GM23338 (cell line): ENCODE measurements at regions not wholly inside any gene's neighbourhood (a gene's known extent, or its start where the extent isn't known, plus 50 kb on each side); places are given as distances from the start of the nearest gene placed in this dataset.
"Not testable (repeated sequence)": the region's sequence is repeated elsewhere in the genome, so short reads cannot be mapped to it uniquely, and the experiment has no call there.

Source experiments
- ATAC-seq: fragments of 200-7000 bp; cut with Tn5 transposase; 3 replicates; pipeline ENCODE4 v1.9.1; 2020
- DNase-seq: peaks from one replicate; pipeline ENCODE4 v3.0.0-alpha.2; 2015; ENCODE audit warnings: low spot score
- H2AFZ ChIP-seq: fragments of 200-600 bp; sonication (generic); 2 replicates; pipeline ENCODE4 v1.8.0; 2016; ENCODE audit warnings: antibody characterized with exemption, mild to moderate bottlenecking, moderate library complexity
- H3F3A ChIP-seq: fragments of 200-600 bp; sonication (generic); replicated peaks from 2 replicates; pipeline ENCODE4 v1.8.0; 2017; ENCODE audit warnings: antibody characterized with exemption, mixed run types, low read depth
- H3K27ac ChIP-seq: fragments of 200-600 bp; sonication (generic); 2 replicates; pipeline ENCODE4 v1.6.1; 2016; ENCODE audit warnings: low read depth
- H3K27me3 ChIP-seq: fragments of 200-600 bp; sonication (generic); 2 replicates; pipeline ENCODE4 v1.8.0; 2016; ENCODE audit warnings: mild to moderate bottlenecking, mixed run types, moderate library complexity; ENCODE audit not compliant: insufficient read depth
- H3K36me3 ChIP-seq: fragments of 200-600 bp; sonication (generic); 2 replicates; pipeline ENCODE4 v1.8.0; 2016; ENCODE audit warnings: mild to moderate bottlenecking; ENCODE audit not compliant: insufficient read depth
- H3K4me1 ChIP-seq: fragments of 200-600 bp; sonication (generic); 2 replicates; pipeline ENCODE4 v1.8.0; 2016; ENCODE audit warnings: mild to moderate bottlenecking, moderate library complexity; ENCODE audit not compliant: insufficient read depth
- H3K4me2 ChIP-seq: fragments of 200-600 bp; sonication (generic); 2 replicates; pipeline ENCODE4 v1.7.1; 2017; ENCODE audit warnings: mixed run types
- H3K4me3 ChIP-seq: fragments of 200-600 bp; sonication (generic); 2 replicates; pipeline ENCODE4 v1.6.1; 2016; ENCODE audit warnings: mixed run types
- H3K79me2 ChIP-seq: fragments of 200-600 bp; sonication (generic); replicated peaks from 2 replicates; pipeline ENCODE4 v1.8.0; 2017; ENCODE audit warnings: mild to moderate bottlenecking; ENCODE audit not compliant: insufficient read depth
- H3K9me2 ChIP-seq: fragments of 200-600 bp; sonication (generic); 2 replicates; pipeline ENCODE4 v1.8.0; 2017; ENCODE audit not compliant: insufficient read depth
- H4K20me1 ChIP-seq: fragments of 200-600 bp; sonication (generic); replicated peaks from 2 replicates; pipeline ENCODE4 v1.8.0; 2017; ENCODE audit warnings: mild to moderate bottlenecking; ENCODE audit not compliant: insufficient read depth
- H3K27ac Mint-ChIP-seq: 2 replicates; pipeline ENCODE4 v1.8.0; 2020; ENCODE audit warnings: inconsistent platforms, mild to moderate bottlenecking, moderate library complexity, mixed read lengths
- H3K27me3 Mint-ChIP-seq: 3 replicates; pipeline ENCODE4 v1.8.0; 2022; ENCODE audit warnings: low read depth, mild to moderate bottlenecking, moderate library complexity, mixed read lengths, inconsistent platforms; ENCODE audit not compliant: insufficient read depth, poor library complexity
- H3K36me3 Mint-ChIP-seq: 3 replicates; pipeline ENCODE4 v1.8.0; 2021; ENCODE audit warnings: low read depth, mild to moderate bottlenecking, inconsistent platforms, moderate library complexity, mixed read lengths
- H3K4me1 Mint-ChIP-seq: 3 replicates; pipeline ENCODE4 v1.8.0; 2020; ENCODE audit warnings: mild to moderate bottlenecking, inconsistent platforms, mixed read lengths
- H3K4me3 Mint-ChIP-seq: 3 replicates; pipeline ENCODE4 v1.8.0; 2021; ENCODE audit warnings: moderate library complexity, mild to moderate bottlenecking, inconsistent platforms, mixed read lengths
- H3K9me3 Mint-ChIP-seq: 3 replicates; pipeline ENCODE4 v1.8.0; 2020; ENCODE audit warnings: moderate library complexity, mild to moderate bottlenecking, inconsistent platforms, mixed read lengths

DNA sequence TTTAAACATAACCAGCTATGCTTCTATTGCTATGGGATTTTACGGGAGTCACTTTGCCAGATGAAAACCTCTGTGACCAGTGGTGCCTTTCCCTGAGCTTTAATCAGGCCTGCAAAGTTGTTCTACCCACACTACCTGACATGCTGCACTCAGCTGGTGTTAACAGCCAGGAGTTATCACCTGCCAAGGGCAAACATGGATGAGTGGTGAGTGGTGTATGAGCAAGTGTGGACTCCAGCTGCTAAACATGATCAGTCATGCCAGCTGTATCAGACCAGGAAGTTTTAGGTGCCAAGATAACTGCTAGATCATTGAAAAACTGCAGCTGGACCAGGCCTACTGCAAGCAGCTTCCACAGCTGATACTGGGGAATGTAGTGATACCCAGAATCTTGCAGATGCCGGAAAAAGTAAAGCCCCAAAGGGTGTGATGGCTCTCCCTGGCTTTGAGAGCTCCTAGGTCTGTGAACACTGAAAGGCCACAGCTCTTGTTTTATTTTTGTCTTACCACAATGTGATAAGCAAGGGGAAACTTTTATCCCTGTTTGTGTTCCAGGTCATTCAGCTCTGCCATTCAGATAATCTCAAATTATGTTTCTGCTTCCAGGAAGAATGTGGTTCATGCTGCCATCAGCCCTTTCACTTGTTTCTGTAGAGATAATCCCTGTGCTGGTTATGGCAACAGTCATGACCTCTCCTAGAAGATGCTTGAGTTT lies 163.5 kb downstream of the CDY2B start:
- not testable (repeated sequence) for ATAC-seq, H3K36me3 ChIP-seq, H3K79me2 ChIP-seq, H3K27me3 ChIP-seq, H2AFZ ChIP-seq, H3K4me3 Mint-ChIP-seq, DNase-seq, H3K4me1 ChIP-seq, H3F3A ChIP-seq, H4K20me1 ChIP-seq, H3K4me1 Mint-ChIP-seq, H3K9me2 ChIP-seq, H3K36me3 Mint-ChIP-seq, H3K4me3 ChIP-seq, H3K27me3 Mint-ChIP-seq, H3K9me3 Mint-ChIP-seq, H3K27ac ChIP-seq, H3K4me2 ChIP-seq, H3K27ac Mint-ChIP-seq

DNA sequence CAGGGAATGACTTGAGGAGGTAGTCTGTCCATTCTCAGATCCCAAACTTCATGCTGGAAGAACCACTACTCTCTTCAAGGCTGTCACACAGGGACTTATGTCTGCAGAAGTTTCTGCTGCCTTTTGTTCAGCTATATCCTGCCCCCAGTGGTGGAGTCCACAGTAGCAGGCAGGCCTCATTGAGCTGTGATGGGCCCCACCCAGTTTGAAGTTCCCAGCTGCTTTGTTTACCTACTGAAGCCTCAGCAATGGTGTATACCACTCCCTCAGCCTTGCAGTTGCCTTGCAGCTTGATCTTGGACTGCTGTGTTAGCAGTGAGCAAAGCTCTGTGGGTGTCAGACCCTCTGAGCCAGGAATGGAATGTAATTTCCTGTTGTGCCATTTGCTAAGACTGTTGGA lies 212.0 kb downstream of the CDY2B start:
- not testable (repeated sequence) for H4K20me1 ChIP-seq, H3K27me3 Mint-ChIP-seq, H3K36me3 Mint-ChIP-seq, H3K4me1 ChIP-seq, ATAC-seq, H3K36me3 ChIP-seq, H3K9me3 Mint-ChIP-seq, H3K79me2 ChIP-seq, H3K4me3 ChIP-seq, H3K4me3 Mint-ChIP-seq, H3K4me2 ChIP-seq, H3K27ac Mint-ChIP-seq, H2AFZ ChIP-seq, H3K27me3 ChIP-seq, H3F3A ChIP-seq, DNase-seq, H3K4me1 Mint-ChIP-seq, H3K27ac ChIP-seq, H3K9me2 ChIP-seq

- H3K4me3 Mint-ChIP-seq, H3K4me3 ChIP-seq, H3K27me3 Mint-ChIP-seq, H3K27ac ChIP-seq, H3F3A ChIP-seq, DNase-seq, H4K20me1 ChIP-seq, H3K36me3 Mint-ChIP-seq, H3K36me3 ChIP-seq, H2AFZ ChIP-seq, H3K4me2 ChIP-seq, H3K9me2 ChIP-seq, H3K27me3 ChIP-seq, H3K9me3 Mint-ChIP-seq, H3K4me1 ChIP-seq, H3K79me2 ChIP-seq, H3K4me1 Mint-ChIP-seq, H3K27ac Mint-ChIP-seq: not testable (repeated sequence)
- peak; percentile 76 for ATAC-seq
Observed at GRCh38 chrY:17643052-17643451, 237.0 kb downstream of the CDY2B start.

GRCh38 chrY:17634484-17634883 lies 245.5 kb downstream of the CDY2B start:
- H2AFZ ChIP-seq, H3K27me3 Mint-ChIP-seq, H3K79me2 ChIP-seq, H3K27ac Mint-ChIP-seq, H3K4me3 Mint-ChIP-seq, H3K27ac ChIP-seq, H3K4me1 ChIP-seq, ATAC-seq, H3K36me3 ChIP-seq, H3K9me2 ChIP-seq, H3K9me3 Mint-ChIP-seq, H3K27me3 ChIP-seq, H3K4me1 Mint-ChIP-seq, H3K4me3 ChIP-seq, DNase-seq, H3F3A ChIP-seq, H3K4me2 ChIP-seq, H4K20me1 ChIP-seq, H3K36me3 Mint-ChIP-seq: not testable (repeated sequence)

DNA sequence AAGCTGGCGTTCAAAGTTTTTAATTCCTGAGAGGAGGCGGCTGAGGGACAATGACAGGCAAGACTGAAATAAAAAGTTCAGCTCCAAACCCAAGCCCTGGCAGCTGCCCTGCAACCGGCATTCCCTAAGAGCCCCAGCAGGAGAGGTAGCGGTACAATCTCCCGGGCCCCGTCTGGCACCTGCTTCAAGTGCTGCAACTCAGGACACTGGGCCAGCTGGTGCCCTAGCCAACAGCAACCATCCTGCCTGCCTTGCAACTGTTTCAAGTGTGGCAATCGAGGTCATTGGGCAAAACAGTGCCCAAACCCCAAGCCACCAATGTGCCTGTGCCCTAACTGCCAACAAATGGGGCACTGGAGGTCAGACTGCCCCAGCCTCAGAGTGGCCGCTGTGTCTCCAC lies 268.8 kb downstream of the CDY2B start:
- not testable (repeated sequence) for H3K27ac Mint-ChIP-seq, H3K79me2 ChIP-seq, H3K27me3 ChIP-seq, ATAC-seq, H2AFZ ChIP-seq, H3K36me3 ChIP-seq, H3K36me3 Mint-ChIP-seq, H4K20me1 ChIP-seq, H3F3A ChIP-seq, H3K9me2 ChIP-seq, H3K4me3 ChIP-seq, H3K4me1 Mint-ChIP-seq, DNase-seq, H3K4me2 ChIP-seq, H3K4me1 ChIP-seq, H3K4me3 Mint-ChIP-seq, H3K27ac ChIP-seq, H3K9me3 Mint-ChIP-seq, H3K27me3 Mint-ChIP-seq

GRCh38 chrY:17610649-17611048 lies 269.4 kb downstream of the CDY2B start:
- not testable (repeated sequence) for ATAC-seq, H3K4me2 ChIP-seq, H3K27me3 Mint-ChIP-seq, H3F3A ChIP-seq, DNase-seq, H3K36me3 Mint-ChIP-seq, H3K36me3 ChIP-seq, H3K4me3 ChIP-seq, H3K27me3 ChIP-seq, H3K27ac ChIP-seq, H3K9me2 ChIP-seq, H3K4me1 Mint-ChIP-seq, H4K20me1 ChIP-seq, H3K4me1 ChIP-seq, H2AFZ ChIP-seq, H3K9me3 Mint-ChIP-seq, H3K4me3 Mint-ChIP-seq, H3K79me2 ChIP-seq, H3K27ac Mint-ChIP-seq

DNA sequence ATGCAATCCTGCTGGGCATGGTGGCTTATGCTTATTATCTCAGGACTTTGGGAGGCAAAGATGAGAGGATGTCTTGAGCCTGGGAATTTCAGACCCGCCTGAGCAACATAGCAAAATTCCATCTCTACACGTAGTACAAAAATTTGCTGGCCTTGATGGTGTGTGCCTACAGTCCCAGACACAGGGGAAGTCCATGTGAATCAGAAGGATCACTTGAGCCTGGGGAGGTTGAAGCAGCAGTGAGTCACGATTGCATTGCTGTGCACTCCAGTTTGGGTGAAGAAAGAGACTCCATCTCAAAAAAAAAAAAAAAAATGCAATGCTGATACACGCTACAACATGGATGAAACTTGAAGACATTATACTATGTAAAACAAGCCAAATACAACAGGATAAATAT lies 272.9 kb downstream of the CDY2B start:
- not testable (repeated sequence) for H2AFZ ChIP-seq, H3K27ac ChIP-seq, H3K27ac Mint-ChIP-seq, H4K20me1 ChIP-seq, H3K4me1 Mint-ChIP-seq, H3K27me3 Mint-ChIP-seq, H3K79me2 ChIP-seq, H3K4me1 ChIP-seq, H3K4me2 ChIP-seq, H3F3A ChIP-seq, H3K9me3 Mint-ChIP-seq, H3K4me3 ChIP-seq, DNase-seq, H3K27me3 ChIP-seq, ATAC-seq, H3K9me2 ChIP-seq, H3K36me3 Mint-ChIP-seq, H3K36me3 ChIP-seq, H3K4me3 Mint-ChIP-seq
